LoVo (cell line): ENCODE measurements at regions not wholly inside any gene's neighbourhood (a gene's known extent, or its start where the extent isn't known, plus 50 kb on each side); places are given as distances from the start of the nearest gene placed in this dataset.
"Not testable (repeated sequence)": the region's sequence is repeated elsewhere in the genome, so short reads cannot be mapped to it uniquely, and the experiment has no call there.

Experiments used
- DNase-seq: peaks from one replicate; pipeline ENCODE4 v3.0.0-alpha.2; 2016; ENCODE audit warnings: low spot score

DNA sequence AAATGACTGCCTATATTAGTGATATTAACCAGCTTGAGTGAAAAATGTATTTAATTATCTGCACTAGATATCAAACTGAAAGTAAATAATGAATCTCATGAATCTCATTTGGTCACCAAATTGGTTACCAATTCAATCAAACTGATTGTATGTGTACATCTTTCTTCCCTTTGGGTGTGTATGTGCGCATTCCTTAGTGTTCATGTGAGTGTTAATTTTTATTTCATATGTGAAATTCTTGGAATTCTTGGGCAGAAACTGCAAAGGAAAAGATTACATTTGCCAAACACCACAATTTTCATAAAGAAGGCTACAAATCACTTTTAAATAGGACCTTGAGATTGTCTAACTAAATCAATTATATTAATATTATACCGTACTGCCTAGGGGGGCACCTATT lies 648.4 kb upstream of the MARCKS start:
- DNase-seq, result no peak

GRCh38 chr6:113209315-113209714 lies 647.8 kb upstream of the MARCKS start:
- DNase-seq, result no peak

GRCh38 chr6:113211170-113211569 lies 646.0 kb upstream of the MARCKS start:
- DNase-seq, result no peak

GRCh38 chr6:113219783-113220182 lies 637.4 kb upstream of the MARCKS start:
- no peak for DNase-seq

DNA sequence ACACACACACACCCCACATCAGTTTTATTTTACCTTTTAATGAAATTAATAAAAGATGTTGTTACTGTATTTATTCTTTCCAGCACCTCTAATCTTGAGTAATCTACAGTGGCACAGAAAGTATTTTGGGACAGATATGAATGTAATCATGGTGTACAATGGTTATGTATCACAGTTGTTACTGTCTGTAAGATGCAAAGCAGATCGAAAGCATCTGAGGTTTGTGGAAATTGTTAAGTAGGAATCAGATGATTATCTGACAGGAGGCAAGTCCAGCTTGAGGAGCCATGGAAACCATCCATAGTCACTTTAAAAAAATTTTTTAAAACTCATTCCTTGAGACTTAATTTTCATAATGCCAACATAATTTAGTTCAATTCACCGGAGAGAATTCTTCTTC lies 636.3 kb upstream of the MARCKS start:
- DNase-seq, result no peak

GRCh38 chr6:113221850-113222249 lies 635.3 kb upstream of the MARCKS start:
- no peak for DNase-seq

DNA sequence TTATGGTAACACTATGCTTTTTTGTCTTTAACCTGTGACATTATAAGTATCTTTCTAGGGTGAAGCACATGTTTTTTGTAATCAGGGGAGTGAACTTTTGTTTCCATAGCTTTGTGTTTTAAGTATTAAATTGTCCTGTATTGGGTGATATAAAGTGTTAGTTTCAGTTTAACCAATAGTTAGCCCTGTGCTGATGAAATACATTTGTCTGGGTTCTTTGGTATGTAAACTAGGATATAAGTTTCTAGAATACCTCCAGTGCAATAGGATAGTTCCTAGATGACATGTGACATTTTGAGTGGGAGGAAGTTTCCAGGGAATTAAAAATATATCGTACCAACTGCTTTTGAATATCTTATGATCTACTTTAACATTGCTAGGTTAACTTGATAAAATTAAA lies 611.0 kb upstream of the MARCKS start:
- no peak for DNase-seq

DNA sequence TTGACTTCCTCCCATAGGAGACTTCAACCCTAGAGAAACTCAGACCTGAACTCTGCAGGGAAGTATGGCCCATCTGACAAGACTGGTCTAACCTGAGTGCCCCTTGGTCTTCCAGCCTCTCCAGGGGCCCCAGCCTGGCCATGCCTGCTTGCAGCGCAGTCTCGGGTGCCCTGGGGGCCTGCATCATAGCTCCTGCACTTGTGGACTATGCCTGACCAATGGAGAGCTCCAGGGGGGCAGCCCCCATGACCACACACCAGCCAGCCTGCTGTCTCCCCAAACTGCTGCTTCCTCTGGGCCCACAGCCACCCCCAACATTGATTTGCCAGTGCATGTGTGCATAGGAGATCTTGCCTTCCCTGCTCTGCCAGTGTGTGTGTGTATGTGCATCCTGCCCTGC lies 608.6 kb upstream of the MARCKS start:
- DNase-seq, result no peak

DNA sequence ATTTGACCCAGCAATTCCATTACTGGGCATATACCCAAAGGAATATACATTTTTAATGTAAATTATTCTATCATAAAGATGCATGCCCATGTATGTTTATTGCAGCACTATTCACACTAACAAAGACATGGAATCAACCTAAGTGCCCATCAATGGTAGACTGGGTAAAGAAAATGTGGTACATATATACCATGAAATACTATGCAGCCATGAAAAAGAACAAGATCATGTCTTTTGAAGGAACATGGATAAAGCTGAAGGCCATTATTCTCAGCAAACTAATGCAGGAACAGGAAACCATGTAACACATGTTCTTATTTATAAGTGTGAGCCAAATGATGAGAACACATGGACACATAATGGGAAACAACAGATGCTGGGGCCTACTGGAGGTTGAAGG lies 603.0 kb upstream of the MARCKS start:
- DNase-seq, result not testable (repeated sequence)

DNA sequence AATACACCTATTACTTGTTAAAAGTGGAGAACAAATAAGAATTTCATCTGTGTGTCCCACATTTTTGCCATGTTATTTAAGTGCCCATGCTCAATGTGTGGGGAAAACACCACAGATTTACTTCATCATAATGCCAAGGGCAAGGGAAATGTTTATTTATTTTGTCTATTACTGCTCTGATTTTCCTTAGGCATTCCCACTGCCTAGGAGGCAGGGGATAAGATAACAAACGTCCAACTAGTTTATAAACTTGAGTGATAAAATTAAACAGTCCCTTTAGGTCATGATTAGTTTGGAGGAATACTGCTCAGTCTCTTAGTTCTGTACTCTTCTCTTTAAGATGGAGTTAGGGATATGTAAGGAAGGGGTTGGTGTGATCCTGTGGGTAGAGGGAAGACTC lies 598.4 kb upstream of the MARCKS start:
- no peak for DNase-seq

- DNase-seq, result no peak
These were observed 585.7 kb upstream of the MARCKS start for GRCh38 chr6:113271437-113271836.

GRCh38 chr6:113276601-113277000 lies 580.5 kb upstream of the MARCKS start:
- no peak for DNase-seq

DNA sequence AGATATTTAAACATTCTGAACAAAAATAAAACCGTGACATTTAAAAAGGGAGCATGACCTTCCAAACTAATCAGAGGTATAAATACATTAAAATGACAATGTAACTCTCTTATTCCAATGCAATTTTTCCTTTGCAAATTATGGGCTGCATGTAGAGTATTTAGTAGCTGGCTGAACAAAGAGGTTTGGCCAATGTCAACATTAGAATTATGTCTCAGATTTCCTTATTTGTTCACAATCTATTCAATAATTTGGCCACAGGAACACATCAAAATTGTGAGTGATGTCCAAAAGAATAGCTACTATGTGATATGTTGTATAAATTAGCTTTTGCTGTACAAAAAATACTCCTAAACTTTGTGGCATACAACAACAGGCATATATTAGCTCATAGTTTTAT lies 580.0 kb upstream of the MARCKS start:
- no peak for DNase-seq

GRCh38 chr6:113281014-113281413 lies 576.1 kb upstream of the MARCKS start:
- no peak for DNase-seq

DNA sequence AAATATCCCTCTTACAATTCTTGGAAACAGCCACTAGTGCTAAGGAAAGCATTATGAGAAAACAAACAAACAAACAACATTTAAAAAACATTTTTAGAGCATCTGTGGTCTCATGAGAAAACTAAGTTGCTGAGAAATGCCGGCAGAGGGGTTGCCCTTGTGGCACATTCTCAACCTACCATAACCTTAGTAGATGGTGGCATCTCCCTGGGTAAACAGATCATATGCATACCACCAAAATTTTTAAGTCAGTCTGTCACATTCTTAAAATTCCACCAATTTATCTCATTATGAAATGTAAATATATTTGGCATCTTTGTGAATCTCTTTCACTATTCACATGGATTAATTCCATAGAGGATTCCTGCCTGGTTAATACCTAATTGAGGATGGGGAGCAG lies 575.7 kb upstream of the MARCKS start:
- DNase-seq, result no peak

- DNase-seq, result no peak
These were observed 569.7 kb upstream of the MARCKS start for GRCh38 chr6:113287396-113287795.

DNA sequence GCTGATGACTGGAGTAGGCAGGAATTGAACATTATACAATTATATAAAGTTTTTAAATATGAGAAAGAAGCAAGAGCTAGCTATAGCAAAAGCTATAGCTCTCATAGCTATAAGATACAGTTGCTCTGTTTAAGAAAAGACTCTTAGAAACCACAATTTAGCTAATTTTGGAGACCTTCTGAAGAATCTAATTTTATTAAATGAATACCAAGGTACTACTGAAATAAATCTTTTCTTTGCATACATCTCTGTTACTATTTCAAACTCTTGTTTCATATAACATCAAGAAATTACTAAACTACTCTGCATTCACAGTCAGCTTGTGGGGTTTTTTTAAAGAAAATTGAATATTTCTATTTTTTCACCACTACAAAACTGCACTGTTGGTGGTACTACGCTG lies 568.7 kb upstream of the MARCKS start:
- no peak for DNase-seq

DNA sequence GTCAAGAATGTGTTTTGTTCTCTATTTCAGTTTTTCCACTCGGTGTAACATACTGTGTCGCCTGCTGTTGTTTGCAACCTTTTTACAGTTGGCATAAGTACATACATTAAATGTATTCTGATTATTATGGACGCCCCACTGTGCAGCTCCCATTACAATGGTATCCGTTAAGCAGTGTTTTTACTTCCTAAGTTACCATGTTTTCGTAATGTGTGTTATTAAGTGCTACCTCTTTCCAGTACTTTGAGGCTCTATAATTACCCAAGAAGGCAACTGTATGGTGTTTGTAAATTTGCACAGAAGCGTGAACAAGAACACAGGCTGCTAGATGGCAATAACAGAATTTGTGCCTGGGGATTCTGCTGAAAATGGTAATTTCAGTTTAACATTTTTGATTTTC lies 568.0 kb upstream of the MARCKS start:
- no peak for DNase-seq

GRCh38 chr6:113290684-113291083 lies 566.5 kb upstream of the MARCKS start:
- DNase-seq, result no peak

GRCh38 chr6:113291751-113292445 lies 565.2 kb upstream of the MARCKS start:
- DNase-seq, result no peak

GRCh38 chr6:113292646-113293422 lies 564.3 kb upstream of the MARCKS start:
- DNase-seq, result no peak

DNA sequence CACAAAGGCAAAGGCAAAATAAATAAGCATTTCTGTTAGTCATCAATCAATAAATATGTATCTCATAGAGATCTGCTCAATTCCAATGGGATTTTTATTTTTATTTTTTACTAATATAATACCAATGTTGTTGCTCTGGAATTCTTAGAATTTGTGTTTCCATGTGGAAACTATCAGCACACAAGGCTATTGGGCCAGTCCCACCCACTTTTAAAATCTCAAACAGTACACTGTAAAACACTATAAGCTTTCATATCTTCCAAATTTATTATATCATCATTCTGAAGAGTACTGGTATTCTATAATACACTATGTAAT lies 563.8 kb upstream of the MARCKS start:
- no peak for DNase-seq

DNA sequence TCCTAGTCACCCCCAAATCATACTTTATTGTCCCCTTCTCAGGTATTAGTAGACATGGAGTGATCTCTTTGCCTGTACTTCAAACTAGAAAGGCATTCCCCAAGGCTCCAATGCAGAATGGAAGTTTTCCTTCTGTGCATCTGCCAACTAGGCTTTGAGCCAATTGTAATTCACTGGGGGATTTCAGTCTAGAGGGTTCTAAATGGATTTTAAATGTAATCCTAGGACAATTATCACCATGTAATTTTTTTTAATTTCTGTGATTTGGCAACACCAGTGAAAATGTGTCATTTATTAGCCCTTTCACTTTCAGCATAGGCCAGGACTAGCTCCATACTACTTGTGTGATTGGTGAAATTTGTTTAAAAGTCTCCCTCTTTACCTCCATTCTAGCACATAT lies 557.6 kb upstream of the MARCKS start:
- DNase-seq, result no peak

DNA sequence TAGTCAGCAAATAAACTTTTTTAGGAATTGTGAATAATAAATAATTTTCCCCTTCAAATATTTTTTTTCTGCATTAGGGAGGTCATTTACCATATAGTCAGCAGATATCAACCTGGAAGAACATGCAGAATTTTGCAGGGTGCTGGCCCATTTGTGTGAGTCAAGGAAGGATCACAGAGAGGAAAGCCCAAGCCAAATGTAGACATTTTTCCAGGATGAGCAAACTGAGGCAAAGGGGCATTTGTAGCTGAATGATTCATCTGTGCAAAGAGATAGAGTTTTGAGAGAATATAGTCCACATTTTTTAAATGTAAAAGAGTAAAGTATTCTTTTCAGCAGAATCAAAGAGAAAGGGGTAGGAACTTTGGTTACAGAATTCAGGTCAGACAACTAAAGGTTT lies 555.5 kb upstream of the MARCKS start:
- DNase-seq, result no peak
